Epithelial cell of proximal tubule (primary cell): ENCODE measurements at regions not wholly inside any gene's neighbourhood (a gene's known extent, or its start where the extent isn't known, plus 50 kb on each side); places are given as distances from the start of the nearest gene placed in this dataset.
A peak's percentile ranks its signal among the peaks of the same experiment; 100 is the strongest.

Source experiments
- DNase-seq: peaks from one replicate; pipeline ENCODE4 v3.0.0-alpha.2; 2011; ENCODE audit warnings: low read depth
- H3K4me3 ChIP-seq: 2 replicates; pipeline ENCODE4 v1.5.1; 2011; ENCODE audit warnings: low read depth, mild to moderate bottlenecking, low read length
- TF ChIP-seq, protein P1 (sequence below): conservative IDR thresholded peaks from 2 replicates; pipeline ENCODE4 v1.5.1; 2012; ENCODE audit warnings: low read depth, mild to moderate bottlenecking, low read length

DNA sequence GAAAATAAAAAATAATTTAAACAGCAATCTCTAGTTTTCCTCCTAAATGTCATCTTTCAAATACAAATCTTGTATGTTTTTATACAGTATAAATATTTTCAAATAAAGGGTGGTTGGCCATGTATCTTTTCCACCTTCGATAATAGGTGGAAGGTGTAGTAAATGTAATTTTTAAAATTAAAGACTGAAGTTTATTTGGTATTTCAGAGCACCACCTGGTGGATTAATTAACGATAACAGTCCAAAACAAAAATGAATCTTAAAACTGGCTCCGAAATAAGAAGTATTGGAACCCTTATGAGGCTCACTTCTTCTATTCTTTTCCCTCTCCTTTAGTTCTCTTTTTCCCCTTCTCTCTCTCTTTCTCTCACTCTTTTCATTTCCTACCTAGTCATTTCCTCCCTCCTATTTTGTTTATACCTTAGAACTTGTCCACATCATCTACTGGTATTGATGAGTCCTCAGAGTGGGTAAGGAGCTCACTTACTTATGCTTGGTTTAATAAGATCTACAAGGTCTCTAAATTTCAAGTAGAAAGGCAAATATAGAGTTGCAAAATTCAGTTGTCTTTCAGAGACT, 82.9 kb upstream of the EXOC1L start:
- DNase-seq = no peak
- TF ChIP-seq, protein P1, sequence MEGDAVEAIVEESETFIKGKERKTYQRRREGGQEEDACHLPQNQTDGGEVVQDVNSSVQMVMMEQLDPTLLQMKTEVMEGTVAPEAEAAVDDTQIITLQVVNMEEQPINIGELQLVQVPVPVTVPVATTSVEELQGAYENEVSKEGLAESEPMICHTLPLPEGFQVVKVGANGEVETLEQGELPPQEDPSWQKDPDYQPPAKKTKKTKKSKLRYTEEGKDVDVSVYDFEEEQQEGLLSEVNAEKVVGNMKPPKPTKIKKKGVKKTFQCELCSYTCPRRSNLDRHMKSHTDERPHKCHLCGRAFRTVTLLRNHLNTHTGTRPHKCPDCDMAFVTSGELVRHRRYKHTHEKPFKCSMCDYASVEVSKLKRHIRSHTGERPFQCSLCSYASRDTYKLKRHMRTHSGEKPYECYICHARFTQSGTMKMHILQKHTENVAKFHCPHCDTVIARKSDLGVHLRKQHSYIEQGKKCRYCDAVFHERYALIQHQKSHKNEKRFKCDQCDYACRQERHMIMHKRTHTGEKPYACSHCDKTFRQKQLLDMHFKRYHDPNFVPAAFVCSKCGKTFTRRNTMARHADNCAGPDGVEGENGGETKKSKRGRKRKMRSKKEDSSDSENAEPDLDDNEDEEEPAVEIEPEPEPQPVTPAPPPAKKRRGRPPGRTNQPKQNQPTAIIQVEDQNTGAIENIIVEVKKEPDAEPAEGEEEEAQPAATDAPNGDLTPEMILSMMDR = peak; percentile 42

DNA sequence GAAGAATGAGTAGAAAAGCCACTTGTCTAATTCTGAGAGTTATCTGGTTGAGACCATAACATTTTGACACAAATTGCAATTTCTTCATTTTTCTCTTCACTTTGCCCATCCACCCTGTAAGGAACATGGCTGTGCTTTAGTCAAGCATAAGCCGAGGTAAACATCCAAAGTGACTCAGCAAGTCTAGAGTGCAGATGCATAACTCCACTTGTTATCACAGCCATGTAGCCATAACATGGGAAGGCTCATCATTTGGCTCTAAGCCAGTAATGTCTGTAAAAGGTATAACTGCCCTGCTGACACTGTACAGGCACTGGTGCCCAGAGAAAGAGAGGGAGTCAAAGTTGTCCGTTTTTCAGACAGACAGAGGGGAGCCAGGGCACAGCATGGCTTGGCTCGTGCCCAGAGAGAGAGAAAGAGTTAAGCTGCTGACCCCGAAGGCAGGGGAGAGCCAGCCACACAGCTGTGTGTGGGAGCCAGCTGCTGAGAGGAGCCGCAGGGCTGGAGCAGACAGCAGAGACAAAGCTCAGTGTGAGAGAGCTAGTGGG, 76.9 kb upstream of the EXOC1L start:
- DNase-seq = no peak
- TF ChIP-seq, protein P1 = no peak
- H3K4me3 ChIP-seq = no peak overlapping the region

More for the DNA sequence above, 82.9 kb upstream of the EXOC1L start:
- H3K4me3 ChIP-seq = no peak overlapping the region

DNA sequence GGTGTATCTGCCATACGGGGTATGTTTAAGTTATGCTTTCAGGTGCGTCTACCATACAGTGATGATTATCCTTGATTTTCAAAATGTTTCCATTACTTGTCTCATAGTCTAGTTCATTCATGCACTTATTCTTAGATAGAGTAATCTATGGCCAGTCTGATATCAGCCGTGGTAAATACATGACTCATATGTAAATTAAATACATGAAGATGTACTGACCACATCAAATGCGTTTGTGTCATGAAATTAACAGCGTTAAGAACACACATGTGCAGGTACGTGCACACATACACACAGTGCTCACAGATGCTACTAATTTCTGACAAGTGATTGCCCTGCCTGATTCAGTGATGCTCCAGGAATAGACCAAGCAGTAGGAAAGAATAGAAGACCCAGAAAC, 75.2 kb upstream of the EXOC1L start:
- DNase-seq = no peak
- TF ChIP-seq, protein P1 = no peak
- H3K4me3 ChIP-seq = no peak overlapping the region

DNA sequence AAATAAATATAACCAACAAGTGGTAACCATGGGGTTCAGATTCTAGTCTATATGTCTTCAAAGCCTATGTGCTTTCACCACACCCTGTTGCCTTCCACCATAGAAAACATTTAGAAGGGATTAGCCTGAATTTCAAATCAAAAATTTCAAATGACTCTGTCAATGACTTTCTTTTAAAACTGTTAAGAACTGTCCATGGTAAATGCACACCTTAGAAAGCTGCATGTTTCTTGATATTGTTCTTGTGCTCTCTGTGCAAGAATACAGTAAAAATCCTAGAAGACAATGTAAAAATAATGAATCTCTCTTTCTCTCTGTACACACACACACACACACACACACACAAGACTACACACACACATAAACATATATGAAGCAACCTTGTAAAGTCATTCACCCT, 74.6 kb upstream of the EXOC1L start:
- TF ChIP-seq, protein P1 = no peak
- H3K4me3 ChIP-seq = no peak overlapping the region
- DNase-seq = no peak

DNA sequence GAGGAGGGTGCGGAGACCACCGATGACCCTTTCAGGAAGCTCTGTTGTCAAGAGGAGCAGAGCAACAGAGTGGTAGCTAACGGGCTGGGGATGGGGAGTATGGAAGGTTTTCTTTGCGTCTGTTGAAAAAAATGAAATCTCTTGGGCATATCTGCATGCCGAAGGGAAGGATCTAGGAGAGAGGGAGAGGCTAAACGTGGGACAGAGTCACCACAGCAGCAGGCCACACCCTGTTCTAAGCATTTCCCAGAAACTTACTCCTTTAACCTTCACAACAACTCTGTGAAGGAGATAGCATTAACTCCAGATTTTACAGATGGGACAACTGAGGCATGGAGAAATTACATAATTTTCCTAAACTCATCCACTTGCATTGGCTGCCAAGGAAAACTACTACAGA, 71.8 kb upstream of the EXOC1L start:
- DNase-seq = no peak
- H3K4me3 ChIP-seq = no peak overlapping the region
- TF ChIP-seq, protein P1 = no peak

DNA sequence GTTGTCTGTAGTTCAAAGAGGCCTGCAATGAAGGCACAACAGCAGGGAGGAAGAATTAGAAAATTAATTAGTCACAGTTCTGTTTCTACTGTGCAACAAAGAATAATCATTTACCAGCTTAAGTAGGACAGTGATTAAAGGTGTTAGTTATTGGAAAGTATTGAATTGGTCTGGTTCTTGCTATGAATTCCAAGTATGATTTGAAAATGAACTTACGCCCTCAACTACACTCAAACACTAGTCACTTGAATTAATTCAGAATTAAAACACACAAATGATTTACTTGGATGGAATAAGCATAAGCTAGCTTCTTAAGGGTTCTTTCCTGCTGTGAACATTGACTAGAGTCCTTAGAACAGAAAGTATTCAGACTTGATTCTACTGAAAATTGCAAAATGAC, 69.9 kb upstream of the EXOC1L start:
- H3K4me3 ChIP-seq = no peak overlapping the region
- TF ChIP-seq, protein P1 = no peak
- DNase-seq = no peak

DNA sequence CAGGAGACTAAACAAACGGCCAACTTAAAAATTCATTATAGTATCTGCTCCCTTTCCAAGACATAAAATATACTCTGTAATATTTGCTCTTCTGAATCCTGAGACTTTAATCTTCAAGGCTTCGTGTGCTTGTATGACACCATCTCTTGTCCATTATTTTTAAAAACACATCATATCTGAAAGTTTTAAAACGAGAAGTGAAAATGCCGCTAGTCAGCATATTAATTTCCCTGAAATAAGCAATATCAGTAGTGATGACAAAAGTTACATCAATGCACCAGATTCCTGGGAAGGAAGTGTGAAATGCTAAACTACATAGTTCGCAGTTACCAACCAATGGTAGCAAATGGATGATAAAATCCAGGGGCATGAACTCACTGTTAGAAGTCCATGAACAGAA, 66.8 kb upstream of the EXOC1L start:
- TF ChIP-seq, protein P1 = no peak
- H3K4me3 ChIP-seq = no peak overlapping the region
- no peak for DNase-seq
